Retinal pigment epithelial cell (primary cell): ENCODE measurements at regions not wholly inside any gene's neighbourhood (a gene's known extent, or its start where the extent isn't known, plus 50 kb on each side); places are given as distances from the start of the nearest gene placed in this dataset.

Experiments used
- DNase-seq: peaks from one replicate; pipeline ENCODE4 v3.0.0-alpha.2; 2010; ENCODE audit warnings: low read depth
- H3K4me3 ChIP-seq: 2 replicates; pipeline ENCODE4 v1.5.1; 2011; ENCODE audit warnings: mild to moderate bottlenecking, low read length, control low read depth, moderate library complexity
- CTCF ChIP-seq: conservative IDR thresholded peaks from 2 replicates; pipeline ENCODE4 v1.5.1; 2011; ENCODE audit warnings: low read depth, low read length, control low read depth, inconsistent platforms

DNA sequence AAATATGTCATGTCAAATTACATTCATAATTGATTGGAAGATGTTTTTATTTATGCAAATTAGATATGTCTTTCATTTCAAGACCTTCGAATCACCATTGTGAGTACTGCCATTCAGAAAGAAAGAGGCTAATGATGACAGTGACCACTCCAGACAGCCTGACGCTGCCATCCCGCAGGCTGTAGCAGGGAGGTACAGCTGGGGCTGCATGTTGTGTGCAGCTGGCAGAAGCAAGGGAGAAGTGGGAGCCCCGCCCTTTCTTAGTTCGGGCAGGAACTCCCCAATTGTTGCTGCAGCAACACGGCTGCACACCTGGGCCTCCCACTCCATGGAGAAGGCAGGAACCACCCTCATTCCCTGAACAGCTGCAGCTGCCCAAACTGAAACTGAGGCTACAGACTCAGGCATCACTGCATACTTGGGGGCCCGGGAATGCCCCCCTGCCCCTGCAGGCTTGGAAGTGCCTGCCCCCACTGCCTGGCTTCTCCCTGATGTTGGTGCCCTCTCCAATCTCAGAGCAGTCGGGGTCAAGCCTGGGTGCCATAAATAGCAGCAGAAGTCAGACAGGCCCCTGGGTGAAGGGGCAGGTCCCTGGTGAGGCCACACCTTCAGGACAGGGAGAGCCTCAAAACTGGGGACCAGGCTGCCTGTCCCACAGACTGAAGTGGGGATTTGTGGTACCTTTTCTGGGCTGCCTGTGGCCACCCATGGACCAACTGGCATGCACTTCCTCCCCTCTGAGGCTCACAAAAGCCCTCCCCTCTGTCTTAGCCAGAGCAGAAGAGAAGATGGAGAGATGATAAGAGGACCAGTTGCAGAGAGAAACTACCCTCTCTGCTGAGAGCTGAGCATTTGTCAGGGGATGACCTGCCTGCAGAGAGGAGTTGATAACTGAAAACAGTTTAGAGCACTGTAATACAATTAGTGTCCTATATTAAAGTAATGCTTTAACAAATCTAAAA is 964.6 kb downstream of the SI start:
- TF ChIP-seq CTCF: no peak
- H3K4me3 ChIP-seq: no peak overlapping the region
- DNase-seq: no peak

DNA sequence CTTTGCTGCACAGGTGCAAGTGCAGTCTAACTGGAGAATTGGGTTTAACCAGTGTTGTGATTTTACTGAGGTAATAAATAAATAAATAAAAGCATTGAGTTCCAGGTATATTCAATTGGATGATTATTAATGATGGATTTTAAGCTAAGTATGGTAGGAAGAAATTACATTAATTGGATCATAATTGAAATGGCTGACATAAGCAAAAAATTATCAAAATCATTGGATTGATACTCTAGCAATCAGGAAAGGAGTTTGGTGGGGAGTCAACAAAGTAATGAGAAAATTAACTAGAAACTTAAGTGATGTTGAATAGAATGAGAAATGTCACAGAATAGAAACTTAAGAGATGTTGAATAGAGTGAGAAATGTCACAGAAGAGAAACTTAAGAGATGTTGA is 981.9 kb downstream of the SI start:
- H3K4me3 ChIP-seq: no peak overlapping the region
- no peak for TF ChIP-seq CTCF
- no peak for DNase-seq

DNA sequence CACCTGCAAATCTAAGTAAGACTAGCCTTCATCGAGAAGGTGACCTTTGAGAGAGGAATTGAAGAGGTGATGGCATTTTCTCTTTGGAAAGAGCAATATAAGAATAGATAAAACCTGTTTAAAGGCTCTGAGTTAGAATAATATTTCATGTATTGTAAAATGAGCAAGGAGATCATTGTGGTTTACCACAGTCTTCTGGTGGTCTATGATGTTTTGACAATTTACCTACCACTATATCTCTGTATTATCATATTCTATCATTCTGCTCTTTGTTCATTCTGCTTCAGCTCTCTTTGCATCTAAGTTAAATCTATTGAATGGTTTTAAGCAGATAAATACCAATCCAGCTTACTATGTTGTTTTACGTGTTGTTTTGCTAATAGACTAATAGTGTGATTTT is 982.3 kb downstream of the SI start:
- no peak overlapping the region for H3K4me3 ChIP-seq
- no peak for TF ChIP-seq CTCF
- DNase-seq: no peak

GRCh38 chr3:164095279-164095678 is 983.0 kb downstream of the SI start:
- DNase-seq: no peak
- TF ChIP-seq CTCF: no peak
- H3K4me3 ChIP-seq: no peak overlapping the region

GRCh38 chr3:164094546-164094945 is 983.8 kb downstream of the SI start:
- no peak overlapping the region for H3K4me3 ChIP-seq
- no peak for TF ChIP-seq CTCF
- no peak for DNase-seq

DNA sequence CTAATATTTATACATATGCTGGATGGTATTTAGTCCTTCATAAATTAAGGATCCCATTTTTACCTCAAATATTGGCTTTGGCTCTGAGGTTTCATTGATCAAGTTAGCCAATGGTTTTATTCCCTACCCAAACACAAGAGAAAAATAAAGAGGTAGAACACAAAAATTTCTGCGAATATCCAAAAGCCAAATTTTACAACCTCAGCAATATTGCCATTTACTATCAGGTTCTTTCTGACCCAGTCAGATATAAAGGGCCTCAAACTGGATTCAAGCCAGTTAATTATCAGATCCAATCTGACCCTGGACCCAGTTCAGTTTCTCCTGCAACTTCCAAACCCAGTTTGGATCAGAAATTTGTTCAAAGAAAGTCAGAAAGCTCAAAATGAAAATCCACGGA is 998.1 kb downstream of the SI start:
- H3K4me3 ChIP-seq: no peak overlapping the region
- TF ChIP-seq CTCF: no peak
- DNase-seq: no peak

GRCh38 chr3:164064298-164064697 is 1014.0 kb downstream of the SI start:
- H3K4me3 ChIP-seq: no peak overlapping the region
- no peak for DNase-seq
- TF ChIP-seq CTCF: no peak
